Fibroblast of pulmonary artery (primary cell): ENCODE measurements at regions not wholly inside any gene's neighbourhood (a gene's known extent, or its start where the extent isn't known, plus 50 kb on each side); places are given as distances from the start of the nearest gene placed in this dataset.

Experiments
- DNase-seq: peaks from one replicate; pipeline ENCODE4 v3.0.0-alpha.2; 2010; ENCODE audit warnings: low read depth
- H3K4me3 ChIP-seq: replicated peaks from 2 replicates; pipeline ENCODE4 v1.5.1; 2011; ENCODE audit warnings: low read depth, mild to moderate bottlenecking, control low read depth, low read length, moderate library complexity
- CTCF ChIP-seq: IDR thresholded peaks from 2 replicates; pipeline ENCODE4 v1.5.1; 2011; ENCODE audit warnings: mild to moderate bottlenecking, control low read depth, low read length, inconsistent platforms; ENCODE audit errors: missing control alignments

- TF ChIP-seq CTCF, result no peak
- peak; percentile 53 for DNase-seq
- H3K4me3 ChIP-seq, result no peak overlapping the region
Measured at GRCh38 chr6:81169166-81169565, 583.3 kb downstream of the TENT5A start.

GRCh38 chr6:81166770-81167169 lies 585.7 kb downstream of the TENT5A start:
- no peak overlapping the region for H3K4me3 ChIP-seq
- DNase-seq, result peak; percentile 41
- TF ChIP-seq CTCF, result no peak

GRCh38 chr6:81158956-81159355 lies 593.5 kb downstream of the TENT5A start:
- no peak for DNase-seq
- no peak for TF ChIP-seq CTCF
- no peak overlapping the region for H3K4me3 ChIP-seq

- DNase-seq, result no peak
- H3K4me3 ChIP-seq, result no peak overlapping the region
- no peak for TF ChIP-seq CTCF
Measured at GRCh38 chr6:81148751-81149150, 603.7 kb downstream of the TENT5A start.

GRCh38 chr6:81145506-81145905 lies 607.0 kb downstream of the TENT5A start:
- no peak for DNase-seq
- no peak for TF ChIP-seq CTCF

GRCh38 chr6:81144346-81144745 lies 608.1 kb downstream of the TENT5A start:
- no peak overlapping the region for H3K4me3 ChIP-seq
- peak; percentile 18 for DNase-seq
- TF ChIP-seq CTCF, result no peak

More at GRCh38 chr6:81145506-81145905, 607.0 kb downstream of the TENT5A start:
- H3K4me3 ChIP-seq, result no peak overlapping the region

- H3K4me3 ChIP-seq, result no peak overlapping the region
- TF ChIP-seq CTCF, result no peak
- peak; percentile 10 for DNase-seq
Measured at GRCh38 chr6:81138236-81138635, 614.2 kb downstream of the TENT5A start.
